RCC 7860 (cell line): ENCODE measurements at regions not wholly inside any gene's neighbourhood (a gene's known extent, or its start where the extent isn't known, plus 50 kb on each side); places are given as distances from the start of the nearest gene placed in this dataset.
"Not testable (repeated sequence)": the region's sequence is repeated elsewhere in the genome, so short reads cannot be mapped to it uniquely, and the experiment has no call there.

Experiments used
- DNase-seq: peaks from one replicate; pipeline ENCODE4 v3.0.0-alpha.2; 2015; ENCODE audit warnings: low spot score
- FAIRE-seq: peaks from 2 replicates; lab custom pipeline; 2012; peaks lifted over from hg19 to GRCh38; lab: Jason Lieb, UNC

DNA sequence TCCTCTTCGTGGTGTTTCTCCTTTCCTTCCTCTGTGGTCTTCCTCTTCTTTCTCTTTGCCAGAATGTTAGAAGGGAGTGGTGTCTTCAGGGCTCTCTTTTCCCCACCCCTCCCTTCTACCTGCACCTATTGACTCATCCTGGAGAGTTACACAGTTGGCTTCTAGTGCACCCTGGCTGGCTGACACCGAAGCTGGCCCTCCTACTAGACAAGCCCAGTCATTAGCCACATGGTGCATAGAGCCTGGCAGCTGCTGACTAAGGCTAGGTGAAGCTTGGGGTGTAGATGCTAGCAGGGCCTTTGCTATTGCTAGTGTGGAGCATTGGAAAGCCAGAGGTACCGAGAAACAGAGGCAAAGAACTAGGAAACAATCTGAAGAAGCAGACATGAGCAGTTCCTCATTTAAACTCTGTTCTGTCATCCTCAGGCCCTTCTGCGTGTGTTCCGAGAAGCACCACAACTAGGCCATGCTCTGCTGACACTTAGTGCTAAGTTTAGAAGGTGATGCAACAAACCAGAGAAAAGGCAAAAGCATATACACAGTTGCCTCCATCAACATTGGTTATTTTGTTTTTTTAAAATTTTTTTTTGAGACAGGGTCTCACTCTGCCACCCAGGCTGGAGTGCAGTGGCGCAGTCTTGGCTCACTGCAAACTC, 213.9 kb downstream of the BAMBI start:
- DNase-seq (no peak), FAIRE-seq (no peak)

DNA sequence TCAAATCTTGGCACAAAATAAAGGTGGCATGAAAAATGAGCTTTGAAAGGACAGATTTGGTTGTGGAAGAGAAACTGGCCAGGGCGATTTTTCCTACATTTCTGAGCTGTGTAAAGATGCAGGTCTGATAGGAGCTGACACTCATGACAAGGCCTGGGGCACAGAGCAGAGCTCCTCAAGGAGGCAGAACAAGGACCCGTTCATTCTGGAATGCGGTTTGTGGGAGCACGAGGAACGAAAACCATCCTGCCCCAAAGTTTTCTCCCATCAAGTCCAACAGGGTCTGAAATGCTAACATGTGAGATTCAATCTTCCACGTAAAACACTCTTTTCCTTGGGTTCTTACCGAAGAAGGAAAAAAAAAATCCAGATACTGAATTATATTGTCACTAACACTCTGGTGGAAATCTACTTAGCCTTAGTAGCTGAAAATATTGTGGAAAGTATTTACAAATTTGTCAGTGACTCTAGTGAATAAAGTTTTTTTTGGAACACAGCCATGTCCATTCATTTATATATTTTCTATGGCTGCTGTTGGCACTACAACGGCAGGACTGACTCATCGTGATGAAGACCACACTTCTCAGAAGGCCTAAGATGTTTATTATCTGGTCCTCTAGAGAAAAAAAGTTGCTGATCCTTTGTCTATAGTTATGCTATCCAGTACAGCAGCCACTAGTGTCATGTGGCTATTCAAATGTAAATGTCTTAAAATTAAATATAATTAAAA, 215.7 kb downstream of the BAMBI start:
- FAIRE-seq: no peak
- peak; percentile 32 for DNase-seq

GRCh38 chr10:28894146-28894545, 216.8 kb downstream of the BAMBI start:
- DNase-seq: no peak
- FAIRE-seq: no peak

GRCh38 chr10:28895671-28896070, 218.3 kb downstream of the BAMBI start:
- not testable (repeated sequence) for DNase-seq, FAIRE-seq

- DNase-seq, FAIRE-seq: not testable (repeated sequence)
These were observed 219.6 kb downstream of the BAMBI start for GRCh38 chr10:28896791-28897409.

- FAIRE-seq (no peak), DNase-seq (no peak)
These were observed 220.5 kb downstream of the BAMBI start for GRCh38 chr10:28897617-28898464.

GRCh38 chr10:28902215-28902614, 224.9 kb downstream of the BAMBI start:
- no peak for FAIRE-seq
- DNase-seq: no peak

- DNase-seq (no peak), FAIRE-seq (no peak)
These were observed 225.7 kb downstream of the BAMBI start for GRCh38 chr10:28903063-28903462.

DNA sequence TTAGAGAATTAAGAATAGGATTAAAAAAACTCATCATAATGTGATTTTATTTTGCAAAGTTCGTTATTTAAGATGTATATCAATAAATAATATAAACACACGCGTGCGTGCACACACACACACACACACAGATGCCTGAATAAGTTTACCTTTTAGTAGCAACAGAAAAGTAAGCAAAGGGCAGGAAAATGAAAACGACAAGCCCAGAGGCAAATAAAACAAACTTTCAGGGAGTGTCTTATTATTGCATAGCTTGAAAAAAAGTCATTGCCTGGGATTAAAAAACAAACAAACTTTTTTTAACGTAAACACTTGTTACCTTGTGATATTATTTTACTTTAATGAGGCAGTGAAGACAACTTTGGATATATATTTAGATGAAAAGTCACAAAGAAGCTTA, 226.4 kb downstream of the BAMBI start:
- FAIRE-seq: no peak
- DNase-seq: no peak

GRCh38 chr10:28905371-28905770, 228.1 kb downstream of the BAMBI start:
- DNase-seq (no peak), FAIRE-seq (no peak)

GRCh38 chr10:28906011-28906411, 228.7 kb downstream of the BAMBI start:
- FAIRE-seq (no peak), DNase-seq (no peak)

DNA sequence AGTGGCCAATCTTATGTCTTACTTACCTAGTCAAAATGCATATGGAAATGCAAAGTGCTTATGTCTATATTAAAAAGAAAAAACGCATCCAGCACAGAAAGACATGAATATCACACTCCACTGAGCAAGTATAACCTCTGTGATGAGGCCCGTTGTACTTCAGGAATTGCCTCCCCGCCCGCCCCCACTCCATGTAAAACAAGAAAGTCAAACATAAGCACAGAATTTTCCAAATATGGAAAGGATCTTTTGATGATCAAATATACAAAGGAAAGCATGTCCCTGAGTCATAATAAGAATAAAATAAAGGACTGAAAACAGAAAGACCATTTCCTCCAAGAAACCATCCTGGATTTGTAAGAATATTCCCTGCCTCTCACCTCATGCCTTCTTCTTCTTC, 229.1 kb downstream of the BAMBI start:
- FAIRE-seq: no peak

GRCh38 chr10:28906934-28907333, 229.6 kb downstream of the BAMBI start:
- FAIRE-seq (peak; percentile 52), DNase-seq (no peak)

More for the DNA sequence above, 229.1 kb downstream of the BAMBI start:
- no peak for DNase-seq

DNA sequence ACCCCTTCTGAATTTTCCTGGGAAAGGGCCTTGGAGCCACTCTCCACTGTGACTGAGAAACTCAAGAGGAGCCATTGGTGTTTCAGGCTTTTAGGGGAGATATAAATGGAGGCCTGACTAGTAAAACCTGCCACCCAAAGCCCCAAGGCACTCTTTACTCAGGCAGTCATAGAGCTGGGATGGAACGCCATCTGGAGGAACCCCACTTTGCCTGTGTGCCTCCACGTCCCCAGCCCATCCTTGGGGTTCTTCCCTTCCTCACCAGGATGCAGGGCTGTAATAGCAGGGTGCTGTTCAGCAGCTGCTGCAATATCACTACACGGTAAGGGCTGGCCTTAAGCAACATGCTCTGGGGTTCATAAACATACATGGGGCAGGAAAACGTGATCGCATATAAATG, 232.6 kb downstream of the BAMBI start:
- FAIRE-seq (no peak), DNase-seq (no peak)

DNA sequence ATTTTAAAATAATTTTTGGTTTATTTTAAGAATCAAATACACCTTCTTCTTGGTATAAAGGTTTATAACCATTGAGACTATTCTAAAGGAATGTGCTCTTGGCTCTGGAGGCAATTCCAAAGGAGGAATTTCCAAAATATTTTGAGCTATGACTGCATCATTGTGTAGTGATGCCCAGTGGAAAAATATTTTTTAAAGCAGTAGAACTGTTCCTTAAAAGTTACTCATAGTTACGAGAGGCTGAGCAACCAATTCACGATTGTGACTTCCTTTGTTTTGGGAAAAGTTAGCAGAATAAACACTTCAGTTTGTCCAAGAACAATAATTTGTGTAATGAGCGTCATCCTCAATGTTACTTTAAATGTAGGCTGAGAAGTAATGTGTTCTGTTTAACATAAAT, 233.6 kb downstream of the BAMBI start:
- FAIRE-seq (no peak), DNase-seq (no peak)

DNA sequence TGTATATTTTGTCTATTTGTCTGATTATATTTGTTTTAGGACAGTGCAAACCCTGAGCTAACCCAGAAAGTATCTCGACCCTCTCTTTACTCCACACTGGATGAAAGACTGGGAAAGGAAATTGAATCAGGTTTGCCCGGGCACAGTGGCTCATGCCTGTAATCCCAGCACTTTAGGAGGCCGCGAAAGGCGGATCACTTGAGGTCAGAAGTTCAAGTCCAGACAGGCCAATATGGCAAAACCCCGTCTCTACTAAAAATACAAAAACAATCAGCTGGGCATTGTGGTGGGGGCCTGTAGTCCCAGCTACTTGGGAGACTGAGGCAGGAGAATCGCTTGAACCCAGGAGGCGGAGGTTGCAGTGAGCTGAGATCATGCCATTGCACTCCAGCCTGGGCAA, 234.2 kb downstream of the BAMBI start:
- FAIRE-seq, DNase-seq: not testable (repeated sequence)

GRCh38 chr10:28912017-28912783, 234.9 kb downstream of the BAMBI start:
- DNase-seq: no peak
- no peak for FAIRE-seq

GRCh38 chr10:28913436-28914237, 236.3 kb downstream of the BAMBI start:
- DNase-seq (peak; percentile 89), FAIRE-seq (peak; percentile 97)

- DNase-seq (peak; percentile 65), FAIRE-seq (peak; percentile 39)
These were observed 237.4 kb downstream of the BAMBI start for GRCh38 chr10:28914701-28915100.
